ENCODE measurements at regions not wholly inside any gene's neighbourhood (a gene's known extent, or its start where the extent isn't known, plus 50 kb on each side); places are given as distances from the start of the nearest gene placed in this dataset.

DNA sequence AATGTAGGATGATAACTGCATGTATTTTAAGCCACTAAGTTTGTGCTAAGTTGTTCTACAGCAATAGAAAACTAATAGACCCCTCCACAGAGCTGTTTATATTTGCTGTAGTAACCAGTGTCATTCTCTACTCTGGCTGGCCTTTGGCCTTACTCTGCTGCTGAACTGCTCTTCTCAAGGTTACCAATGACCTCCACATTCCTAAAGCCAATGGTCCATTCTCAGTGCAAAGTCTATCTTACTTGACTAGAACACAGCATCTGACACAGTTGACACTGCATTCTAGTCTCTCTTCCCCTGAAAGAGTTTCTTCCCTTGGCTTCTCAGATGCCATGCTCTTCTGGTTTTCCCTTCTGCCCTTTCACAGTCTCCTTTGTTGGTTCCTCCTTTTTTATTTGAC is 154.8 kb upstream of the CRY1 start:
- Mint-ChIP-seq H3K4me3 (peak overlapping the region in 1 of 8 donors; percentile 4), H3K27me3 (peaks cover 12 to 19% of the 10 kb centered on the region in 2 donors), H3K36me3 (no peaks in the 10 kb centered on the region), H3K4me1 (no peaks in the 10 kb centered on the region), H3K9me3 (peaks cover 0 to 7% (median 0%) of the 10 kb centered on the region in 8 donors), H3K27ac (no peak overlapping the region)
- DNase-seq, result no peak
- no peak overlapping the region for H3K4me3 ChIP-seq (ENCODE audit: low read length in 2 of 2)
- no peaks in the 10 kb centered on the region for H3K9me3 ChIP-seq (ENCODE audit: control insufficient read depth in 1 of 2, low read length in 2 of 2)
- intact Hi-C loops (cut with micrococcal nuclease), result no loop called here
- H3K27me3 ChIP-seq (ENCODE audit: insufficient read depth, low read length), result peaks cover 3% of the 10 kb centered on the region
- no peaks in the 10 kb centered on the region for H3K36me3 ChIP-seq (ENCODE audit: insufficient read depth, low read length)
- POLR2A ChIA-PET (ENCODE audit: partially characterized antibody), result no interaction called here
- H3K27ac ChIP-seq (ENCODE audit: low read depth, low read length), result no peak overlapping the region
- no peaks in the 10 kb centered on the region for H3K4me1 ChIP-seq (ENCODE audit: insufficient read depth, low read length)
- CTCF ChIA-PET (ENCODE audit: partially characterized antibody), result no interaction called here

DNA sequence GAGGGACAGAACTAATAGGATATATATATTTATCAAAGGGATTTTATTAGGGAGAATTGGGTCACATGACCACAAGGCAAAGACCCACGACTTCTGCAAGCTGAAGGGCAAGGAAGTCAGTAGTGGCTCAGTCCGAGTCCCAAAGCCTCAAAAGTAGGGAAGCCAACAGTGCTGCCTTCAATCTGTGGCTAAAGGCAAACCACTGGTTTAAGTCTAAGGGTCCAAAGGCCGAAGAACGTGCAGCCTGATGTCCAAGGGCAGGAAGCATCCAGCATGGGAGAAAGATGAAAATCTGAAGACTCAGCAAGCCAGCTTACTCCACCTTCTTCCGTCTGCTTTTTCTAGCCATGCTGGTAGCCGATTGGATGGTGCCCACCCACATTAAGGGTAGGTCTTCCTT is 157.9 kb upstream of the CRY1 start:
- DNase-seq, result no peak
- Mint-ChIP-seq H3K36me3 (no peaks in the 10 kb centered on the region), H3K27ac (no peak overlapping the region)

DNA sequence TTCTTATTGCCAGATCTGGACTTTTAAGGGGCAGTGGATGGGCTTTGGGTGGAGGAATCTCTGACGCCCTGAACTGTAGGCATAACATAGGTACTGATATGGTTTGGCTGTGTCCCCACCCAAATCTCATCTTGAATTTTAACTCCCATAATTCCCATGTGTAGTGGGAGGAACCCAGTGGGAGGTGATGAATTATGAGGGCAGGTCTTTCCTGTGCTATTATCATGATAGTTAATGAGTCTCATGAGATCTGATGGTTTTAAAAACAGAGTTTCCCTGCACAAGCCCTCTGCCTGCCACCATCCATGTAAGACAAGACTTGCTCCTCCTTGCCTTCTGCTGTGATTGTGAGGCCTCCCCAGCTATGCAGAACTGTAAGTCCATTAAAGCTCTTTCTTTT is 160.0 kb upstream of the CRY1 start:
- ChIA-PET CTCF (ENCODE audit: partially characterized antibody) (no interaction called here), POLR2A (ENCODE audit: partially characterized antibody) (no interaction called here)
- Histone ChIP-seq H3K36me3 (ENCODE audit: insufficient read depth, low read length) (no peaks in the 10 kb centered on the region), H3K4me3 (ENCODE audit: low read length in 2 of 2) (no peak overlapping the region), H3K27ac (ENCODE audit: low read depth, low read length) (no peak overlapping the region), H3K27me3 (ENCODE audit: insufficient read depth, low read length) (no peaks in the 10 kb centered on the region), H3K4me1 (ENCODE audit: insufficient read depth, low read length) (no peaks in the 10 kb centered on the region), H3K9me3 (ENCODE audit: control insufficient read depth in 1 of 2, low read length in 2 of 2) (no peaks in the 10 kb centered on the region)
- no peak overlapping the region for H3K27ac Mint-ChIP-seq
- no peaks in the 10 kb centered on the region for H3K4me1 Mint-ChIP-seq
- peaks cover 0 to 10% (median 0%) of the 10 kb centered on the region in 8 donors for H3K9me3 Mint-ChIP-seq
- intact Hi-C loops (cut with micrococcal nuclease), result no loop called here
- no peak overlapping the region for H3K4me3 Mint-ChIP-seq
- H3K36me3 Mint-ChIP-seq, result no peaks in the 10 kb centered on the region
- peaks cover 12 to 14% of the 10 kb centered on the region in 2 donors for H3K27me3 Mint-ChIP-seq
- DNase-seq, result no peak

More for the DNA sequence above, 157.9 kb upstream of the CRY1 start:
- intact Hi-C loops (cut with micrococcal nuclease), result no loop called here
- H3K4me3 Mint-ChIP-seq, result no peak overlapping the region
- H3K27me3 Mint-ChIP-seq, result peaks cover 10 to 11% of the 10 kb centered on the region in 2 donors
- H3K27ac ChIP-seq (ENCODE audit: low read depth, low read length), result no peak overlapping the region
- no peaks in the 10 kb centered on the region for H3K4me1 ChIP-seq (ENCODE audit: insufficient read depth, low read length)
- peaks cover 0 to 7% (median 0%) of the 10 kb centered on the region in 8 donors for H3K9me3 Mint-ChIP-seq
- H3K9me3 ChIP-seq (ENCODE audit: control insufficient read depth in 1 of 2, low read length in 2 of 2), result no peaks in the 10 kb centered on the region
- no peak overlapping the region for H3K4me3 ChIP-seq (ENCODE audit: low read length in 2 of 2)
- H3K4me1 Mint-ChIP-seq, result no peaks in the 10 kb centered on the region
- POLR2A ChIA-PET (ENCODE audit: partially characterized antibody), result no interaction called here
- CTCF ChIA-PET (ENCODE audit: partially characterized antibody), result no interaction called here
- H3K36me3 ChIP-seq (ENCODE audit: insufficient read depth, low read length), result no peaks in the 10 kb centered on the region
- H3K27me3 ChIP-seq (ENCODE audit: insufficient read depth, low read length), result peaks cover 2% of the 10 kb centered on the region

DNA sequence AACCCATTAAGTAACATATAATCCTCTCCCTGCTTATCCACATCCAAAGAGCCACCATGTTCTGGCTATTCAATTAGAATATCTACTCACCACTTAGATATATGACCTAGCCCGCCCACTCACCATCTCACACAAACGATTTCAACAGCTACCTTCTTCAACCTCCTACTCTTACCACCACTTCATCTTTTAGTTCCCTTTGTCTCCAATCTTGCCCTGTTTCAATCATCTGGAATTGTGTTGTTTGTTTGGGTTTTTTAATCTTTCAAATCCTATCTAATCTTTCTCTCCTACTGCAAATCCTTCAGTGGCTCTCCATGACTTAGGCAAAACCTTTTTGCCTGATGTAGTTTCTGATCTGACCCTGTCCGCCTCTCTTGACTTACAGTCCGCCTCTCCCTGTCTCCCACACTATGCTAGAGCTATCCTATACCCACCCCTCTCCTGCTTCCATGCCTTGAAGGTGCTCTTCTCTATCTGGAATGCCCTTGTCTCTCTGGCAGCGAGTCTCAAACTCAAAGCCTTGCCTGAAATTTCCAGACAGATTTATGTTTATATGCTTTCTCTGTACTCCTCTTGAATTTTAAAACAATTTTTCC is 161.0 kb upstream of the CRY1 start:
- Histone ChIP-seq H3K27me3 (ENCODE audit: insufficient read depth, low read length) (no peaks in the 10 kb centered on the region), H3K27ac (ENCODE audit: low read depth, low read length) (no peak overlapping the region), H3K9me3 (ENCODE audit: control insufficient read depth in 1 of 2, low read length in 2 of 2) (no peaks in the 10 kb centered on the region), H3K4me1 (ENCODE audit: insufficient read depth, low read length) (no peaks in the 10 kb centered on the region), H3K4me3 (ENCODE audit: low read length in 2 of 2) (no peak overlapping the region), H3K36me3 (ENCODE audit: insufficient read depth, low read length) (no peaks in the 10 kb centered on the region)
- intact Hi-C loops (cut with micrococcal nuclease), result no loop called here
- no peak for DNase-seq
- no peaks in the 10 kb centered on the region for H3K4me1 Mint-ChIP-seq
- H3K4me3 Mint-ChIP-seq, result no peak overlapping the region
- CTCF ChIA-PET (ENCODE audit: partially characterized antibody), result interaction anchor here (0.7 kb wide), 1 partner anchor 1028 kb away, joined by 3 read pairs; no protein-coding TSS in a partner anchor
- H3K9me3 Mint-ChIP-seq, result peaks cover 0 to 4% (median 0%) of the 10 kb centered on the region in 8 donors
- H3K27me3 Mint-ChIP-seq, result peaks cover 9 to 11% of the 10 kb centered on the region in 2 donors
- no peak overlapping the region for H3K27ac Mint-ChIP-seq
- POLR2A ChIA-PET (ENCODE audit: partially characterized antibody), result no interaction called here
- H3K36me3 Mint-ChIP-seq, result no peaks in the 10 kb centered on the region

DNA sequence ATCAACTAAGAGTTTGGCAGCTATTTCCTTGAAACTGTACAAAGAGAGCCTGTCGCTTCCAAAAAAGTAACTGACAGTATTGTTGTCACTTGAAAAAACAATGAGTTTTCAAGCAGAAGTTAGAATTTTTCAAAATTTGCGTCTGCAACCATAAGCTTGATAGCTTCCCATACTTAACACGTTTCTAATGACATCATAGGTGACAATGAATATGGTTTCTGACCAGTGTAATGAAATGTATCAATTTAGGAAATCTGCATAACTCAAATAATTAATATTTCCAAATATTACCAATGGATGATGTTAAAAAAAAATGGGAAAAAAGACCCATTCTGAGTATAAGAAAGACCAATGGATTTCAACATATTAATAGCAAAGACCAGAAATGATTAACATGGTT is 165.4 kb upstream of the CRY1 start:
- H3K9me3 ChIP-seq (ENCODE audit: control insufficient read depth in 1 of 2, low read length in 2 of 2), result no peaks in the 10 kb centered on the region
- no peak overlapping the region for H3K27ac ChIP-seq (ENCODE audit: low read depth, low read length)
- DNase-seq, result no peak
- Mint-ChIP-seq H3K27me3 (peaks cover 5 to 10% of the 10 kb centered on the region in 2 donors), H3K36me3 (no peaks in the 10 kb centered on the region), H3K4me1 (no peaks in the 10 kb centered on the region), H3K27ac (no peak overlapping the region), H3K4me3 (no peak overlapping the region), H3K9me3 (peaks cover 2 to 15% (median 6%) of the 10 kb centered on the region in 8 donors)
- ChIA-PET POLR2A (ENCODE audit: partially characterized antibody) (no interaction called here), CTCF (ENCODE audit: partially characterized antibody) (interaction anchor here (1.1 kb wide), 1 partner anchor 51 kb away, joined by 3 read pairs; no protein-coding TSS in a partner anchor)
- no peaks in the 10 kb centered on the region for H3K27me3 ChIP-seq (ENCODE audit: insufficient read depth, low read length)
- no peaks in the 10 kb centered on the region for H3K36me3 ChIP-seq (ENCODE audit: insufficient read depth, low read length)
- H3K4me3 ChIP-seq (ENCODE audit: low read length in 2 of 2), result no peak overlapping the region
- intact Hi-C loops (cut with micrococcal nuclease), result no loop called here
- no peaks in the 10 kb centered on the region for H3K4me1 ChIP-seq (ENCODE audit: insufficient read depth, low read length)

DNA sequence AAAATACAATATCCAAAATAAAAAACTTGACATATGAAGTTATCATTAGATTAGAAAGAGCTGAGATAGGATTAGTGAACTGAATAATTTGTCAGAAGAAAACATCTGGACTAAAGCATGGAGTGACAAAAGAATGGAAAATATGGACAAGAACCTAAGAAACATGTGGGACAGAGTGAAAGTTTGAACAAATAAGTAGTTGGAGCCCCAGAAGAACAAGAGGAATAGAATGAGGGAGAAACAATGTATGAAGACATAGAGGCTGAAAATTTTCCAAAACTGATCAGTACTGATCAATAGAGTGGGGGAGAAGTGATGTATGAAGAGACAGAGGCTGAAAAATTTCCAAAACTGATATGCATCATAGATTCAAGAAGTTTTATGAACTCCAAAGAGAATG is 170.6 kb upstream of the CRY1 start:
- Histone ChIP-seq H3K4me3 (ENCODE audit: low read length in 2 of 2) (no peak overlapping the region), H3K4me1 (ENCODE audit: insufficient read depth, low read length) (no peaks in the 10 kb centered on the region), H3K27ac (ENCODE audit: low read depth, low read length) (no peak overlapping the region), H3K27me3 (ENCODE audit: insufficient read depth, low read length) (no peaks in the 10 kb centered on the region), H3K36me3 (ENCODE audit: insufficient read depth, low read length) (no peaks in the 10 kb centered on the region), H3K9me3 (ENCODE audit: control insufficient read depth in 1 of 2, low read length in 2 of 2) (no peaks in the 10 kb centered on the region)
- Mint-ChIP-seq H3K36me3 (no peaks in the 10 kb centered on the region), H3K27ac (peak overlapping the region in 1 of 7 donors; percentile 13), H3K4me3 (peak overlapping the region in 3 of 8 donors; percentile 0 to 80 (median 13)), H3K9me3 (peaks cover 2 to 19% (median 11%) of the 10 kb centered on the region in 8 donors), H3K4me1 (peaks cover 0 to 14% (median 3%) of the 10 kb centered on the region in 4 donors), H3K27me3 (peaks cover 0 to 5% of the 10 kb centered on the region in 2 donors)
- ChIA-PET CTCF (ENCODE audit: partially characterized antibody) (no interaction called here), POLR2A (ENCODE audit: partially characterized antibody) (no interaction called here)
- no peak for DNase-seq
- intact Hi-C loops (cut with micrococcal nuclease), result no loop called here

DNA sequence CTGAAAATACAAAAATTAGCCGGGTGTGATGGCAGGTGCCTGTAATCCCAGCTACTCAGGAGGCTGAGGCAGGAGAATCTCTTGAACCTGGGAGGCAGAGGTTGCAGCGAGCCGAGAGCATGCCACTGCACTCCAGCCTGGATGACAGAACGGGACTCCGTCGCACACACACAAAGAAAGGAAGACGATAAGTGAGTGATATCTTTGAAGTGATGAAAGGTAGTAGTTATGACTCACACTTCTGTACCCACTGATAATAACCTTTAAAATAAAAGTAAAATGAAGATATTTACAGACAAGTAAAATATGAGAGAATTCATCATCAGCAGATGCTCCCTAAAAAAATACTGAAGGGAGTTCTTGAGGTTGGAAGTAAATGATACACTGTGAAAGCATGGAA is 171.3 kb upstream of the CRY1 start:
- H3K27me3 ChIP-seq (ENCODE audit: insufficient read depth, low read length), result no peaks in the 10 kb centered on the region
- CTCF ChIA-PET (ENCODE audit: partially characterized antibody), result no interaction called here
- Mint-ChIP-seq H3K27ac (peak overlapping the region in 2 of 7 donors; percentile 32 to 60), H3K9me3 (peaks cover 2 to 19% (median 11%) of the 10 kb centered on the region in 8 donors), H3K4me3 (peak overlapping the region in 4 of 8 donors; percentile 2 to 80 (median 79)), H3K27me3 (peaks cover 0 to 5% of the 10 kb centered on the region in 2 donors), H3K4me1 (peaks cover 0 to 14% (median 3%) of the 10 kb centered on the region in 4 donors), H3K36me3 (no peaks in the 10 kb centered on the region)
- POLR2A ChIA-PET (ENCODE audit: partially characterized antibody), result no interaction called here
- no peaks in the 10 kb centered on the region for H3K9me3 ChIP-seq (ENCODE audit: control insufficient read depth in 1 of 2, low read length in 2 of 2)
- intact Hi-C loops (cut with micrococcal nuclease), result no loop called here
- H3K4me3 ChIP-seq (ENCODE audit: low read length in 2 of 2), result no peak overlapping the region
- H3K27ac ChIP-seq (ENCODE audit: low read depth, low read length), result no peak overlapping the region
- no peaks in the 10 kb centered on the region for H3K36me3 ChIP-seq (ENCODE audit: insufficient read depth, low read length)
- no peaks in the 10 kb centered on the region for H3K4me1 ChIP-seq (ENCODE audit: insufficient read depth, low read length)
- DNase-seq, result no peak
